CD4-positive, alpha-beta memory T cell (primary cell): ENCODE measurements at regions not wholly inside any gene's neighbourhood (a gene's known extent, or its start where the extent isn't known, plus 50 kb on each side); places are given as distances from the start of the nearest gene placed in this dataset.

ENCODE experiments used
- CTCF ChIA-PET: fragments of 350-600 bp; sonication (Branson Sonifier 250); formaldehyde crosslinking; loops from one replicate; lab custom pipeline; 2021; ENCODE audit warnings: inconsistent platforms; ENCODE audit not compliant: partially characterized antibody; lab: Charles Lee
- POLR2A ChIA-PET: fragments of 350-600 bp; sonication (Branson Sonifier 250); formaldehyde crosslinking; loops from one replicate; lab custom pipeline; 2021; ENCODE audit not compliant: partially characterized antibody; lab: Charles Lee
- DNase-seq, 5 donors: peaks; one replicate each; pipeline versions ENCODE4 v3.0.0 to v3.0.0-alpha.2; 2020 to 2022; ENCODE audit warnings: mixed read lengths in 1 of 5
- H3K27ac ChIP-seq: one replicate; pipeline ENCODE4 v1.7.0; 2013; ENCODE audit warnings: low read depth, low read length
- H3K27me3 ChIP-seq: 2 replicates; pipeline ENCODE4 v1.7.0; 2013; ENCODE audit warnings: mild to moderate bottlenecking, low read length, moderate library complexity; ENCODE audit not compliant: insufficient read depth
- H3K36me3 ChIP-seq: 2 replicates; pipeline ENCODE4 v1.7.0; 2013; ENCODE audit warnings: mild to moderate bottlenecking, low read length, moderate library complexity; ENCODE audit not compliant: insufficient read depth
- H3K4me1 ChIP-seq: 2 replicates; pipeline ENCODE4 v1.7.0; 2013; ENCODE audit warnings: mild to moderate bottlenecking, low read length, moderate library complexity; ENCODE audit not compliant: insufficient read depth
- H3K4me3 ChIP-seq, 2 donors: one replicate each; pipeline ENCODE4 v1.7.0; 2013; ENCODE audit warnings: low read length in 2 of 2, mild to moderate bottlenecking in 1 of 2
- H3K9me3 ChIP-seq, 2 donors: one replicate each; pipeline ENCODE4 v1.7.0; 2013; ENCODE audit warnings: low read length in 2 of 2, control low read depth in 1 of 2; ENCODE audit not compliant: control insufficient read depth in 1 of 2
- H3K27ac Mint-ChIP-seq, 7 donors: one replicate each; pipeline ENCODE4 v1.8.0; 2020 to 2021; ENCODE audit warnings: mixed read lengths in 7 of 7, mild to moderate bottlenecking in 6 of 7, inconsistent platforms in 3 of 7, moderate library complexity in 3 of 7
- H3K27me3 Mint-ChIP-seq, 2 donors: one replicate each; pipeline ENCODE4 v1.8.0; 2020 to 2021; ENCODE audit warnings: mixed read lengths in 2 of 2
- H3K36me3 Mint-ChIP-seq, 2 donors: one replicate each; pipeline ENCODE4 v1.8.0; 2020 to 2021; ENCODE audit warnings: mixed read lengths in 2 of 2, inconsistent platforms in 1 of 2, mild to moderate bottlenecking in 1 of 2
- H3K4me1 Mint-ChIP-seq, 4 donors: one replicate each; pipeline ENCODE4 v1.8.0; 2020 to 2021; ENCODE audit warnings: mixed read lengths in 4 of 4, mild to moderate bottlenecking in 1 of 4
- H3K4me3 Mint-ChIP-seq, 8 donors: one replicate each; pipeline ENCODE4 v1.8.0; 2020 to 2021; ENCODE audit warnings: mixed read lengths in 8 of 8, mild to moderate bottlenecking in 7 of 8, moderate library complexity in 6 of 8, inconsistent platforms in 3 of 8
- H3K9me3 Mint-ChIP-seq, 8 donors: one replicate each; pipeline ENCODE4 v1.8.0; 2020 to 2021; ENCODE audit warnings: mixed read lengths in 8 of 8, mild to moderate bottlenecking in 5 of 8, inconsistent platforms in 3 of 8, moderate library complexity in 1 of 8
- intact Hi-C: fragments of 100-400 bp; cut with micrococcal nuclease; formaldehyde crosslinking; loops from one replicate; pipeline ENCODE4 v1.15.1; 2023

DNA sequence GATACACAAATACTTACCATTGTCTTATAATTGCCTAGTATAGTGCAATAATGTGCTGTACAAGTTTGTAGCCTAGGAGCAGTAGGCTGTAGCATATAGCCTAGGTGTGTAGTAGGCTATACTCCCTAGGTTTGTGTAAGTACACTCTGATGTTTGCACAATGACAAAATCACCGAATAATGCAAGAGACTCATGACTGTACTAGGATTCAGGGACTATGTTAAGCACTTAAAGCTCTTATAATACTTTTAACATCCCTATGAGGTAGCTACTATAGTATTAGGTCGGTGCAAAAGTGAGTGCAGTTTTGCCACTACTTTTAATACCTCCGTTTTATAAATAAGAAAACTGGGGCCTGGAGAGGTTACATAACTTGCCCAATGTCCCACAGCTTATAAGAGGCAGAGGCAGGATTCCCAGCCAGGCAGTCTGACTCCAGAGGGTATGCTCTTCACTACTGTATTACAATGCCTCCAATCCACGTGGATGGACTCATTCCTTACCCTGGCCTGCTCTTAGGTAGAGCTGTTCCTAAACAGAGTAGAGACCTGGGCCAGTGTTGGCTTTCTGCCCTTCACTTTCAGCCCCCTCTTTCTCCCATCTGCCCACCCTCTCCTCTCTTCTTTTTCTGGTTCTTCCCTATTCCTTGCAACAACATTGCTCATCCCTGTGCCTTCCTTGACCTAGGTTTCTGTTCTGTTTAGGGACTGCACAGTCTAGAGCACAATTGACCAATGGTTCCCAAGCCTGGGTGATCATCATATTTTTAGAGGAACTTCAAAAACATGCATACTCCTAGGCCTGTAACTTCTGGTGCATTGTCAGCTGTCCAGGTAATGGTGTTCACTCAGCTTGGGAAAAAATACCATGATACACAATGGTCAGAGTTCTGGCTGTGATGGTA, 114.0 kb downstream of the CARTPT start:
- Mint-ChIP-seq H3K36me3 (no peaks in the 10 kb centered on the region), H3K4me1 (peaks cover 0 to 6% (median 0%) of the 10 kb centered on the region in 4 donors), H3K27ac (no peak overlapping the region), H3K27me3 (peaks cover 0 to 2% of the 10 kb centered on the region in 2 donors), H3K9me3 (peaks cover 0 to 12% (median 7%) of the 10 kb centered on the region in 8 donors), H3K4me3 (no peak overlapping the region)
- Histone ChIP-seq H3K9me3 (no peaks in the 10 kb centered on the region), H3K27ac (no peak overlapping the region), H3K36me3 (no peaks in the 10 kb centered on the region), H3K4me3 (no peak overlapping the region), H3K27me3 (no peaks in the 10 kb centered on the region), H3K4me1 (no peaks in the 10 kb centered on the region)
- ChIA-PET CTCF (no interaction called here), POLR2A (no interaction called here)
- intact Hi-C loops: no loop called here
- DNase-seq: no peak

DNA sequence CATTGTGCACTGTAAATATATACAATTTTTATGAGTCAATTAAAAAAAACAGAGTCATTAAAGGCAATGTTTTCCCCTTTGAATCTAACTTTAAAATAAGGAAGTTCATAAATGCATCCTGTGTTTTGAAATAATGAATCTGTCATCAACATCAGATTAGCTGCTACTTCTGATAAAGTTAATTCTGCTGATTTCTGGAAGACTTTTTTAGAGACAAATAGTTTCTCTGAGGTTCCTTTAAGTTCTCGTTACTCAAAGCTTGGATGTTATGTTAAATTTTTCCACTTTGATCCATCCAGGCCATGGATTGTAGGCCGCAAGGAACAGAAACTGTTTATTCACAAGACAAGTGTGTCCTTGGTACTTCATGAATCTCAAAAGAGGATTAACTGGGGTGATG, 115.5 kb downstream of the CARTPT start:
- intact Hi-C loops: no loop called here
- Mint-ChIP-seq H3K36me3 (no peaks in the 10 kb centered on the region), H3K4me3 (no peak overlapping the region), H3K27me3 (peaks cover 0 to 2% of the 10 kb centered on the region in 2 donors), H3K27ac (no peak overlapping the region), H3K9me3 (peaks cover 0 to 6% (median under 1%) of the 10 kb centered on the region in 8 donors), H3K4me1 (no peaks in the 10 kb centered on the region)
- no peaks in the 10 kb centered on the region for H3K36me3 ChIP-seq
- no peaks in the 10 kb centered on the region for H3K9me3 ChIP-seq
- POLR2A ChIA-PET: no interaction called here
- H3K4me1 ChIP-seq: no peaks in the 10 kb centered on the region
- H3K27ac ChIP-seq: no peak overlapping the region
- CTCF ChIA-PET: no interaction called here
- H3K4me3 ChIP-seq: no peak overlapping the region
- no peaks in the 10 kb centered on the region for H3K27me3 ChIP-seq
- no peak for DNase-seq

DNA sequence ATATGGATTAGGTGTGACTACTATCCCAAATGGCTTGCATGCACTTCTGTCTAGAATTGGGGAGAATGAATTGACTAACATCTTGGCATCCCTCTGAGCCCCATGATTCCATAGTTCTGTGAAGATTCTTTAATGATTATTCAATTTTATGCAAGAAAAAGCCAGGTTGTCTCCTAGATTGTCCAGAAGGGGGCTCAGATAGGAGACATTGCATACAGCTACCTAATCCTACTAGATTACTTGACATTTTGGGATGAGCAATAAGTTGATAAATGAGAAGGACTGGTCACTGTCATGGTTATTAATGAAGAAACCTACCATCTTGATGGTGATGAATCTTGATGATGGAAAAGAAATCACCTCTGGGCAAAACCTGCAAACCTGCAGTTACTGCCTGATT, 117.0 kb downstream of the CARTPT start:
- POLR2A ChIA-PET: no interaction called here
- Mint-ChIP-seq H3K4me1 (no peaks in the 10 kb centered on the region), H3K27me3 (peaks cover 0 to 2% of the 10 kb centered on the region in 2 donors), H3K36me3 (no peaks in the 10 kb centered on the region), H3K9me3 (peaks cover 0 to 2% (median 0%) of the 10 kb centered on the region in 8 donors), H3K27ac (no peak overlapping the region), H3K4me3 (no peak overlapping the region)
- Histone ChIP-seq H3K27me3 (no peaks in the 10 kb centered on the region), H3K36me3 (no peaks in the 10 kb centered on the region), H3K4me1 (no peaks in the 10 kb centered on the region), H3K4me3 (no peak overlapping the region), H3K9me3 (no peaks in the 10 kb centered on the region), H3K27ac (no peak overlapping the region)
- intact Hi-C loops: no loop called here
- CTCF ChIA-PET: interaction anchor here (1.0 kb wide), 1 partner anchor 10 kb away, joined by 4 read pairs; no protein-coding TSS in a partner anchor
- DNase-seq: no peak

DNA sequence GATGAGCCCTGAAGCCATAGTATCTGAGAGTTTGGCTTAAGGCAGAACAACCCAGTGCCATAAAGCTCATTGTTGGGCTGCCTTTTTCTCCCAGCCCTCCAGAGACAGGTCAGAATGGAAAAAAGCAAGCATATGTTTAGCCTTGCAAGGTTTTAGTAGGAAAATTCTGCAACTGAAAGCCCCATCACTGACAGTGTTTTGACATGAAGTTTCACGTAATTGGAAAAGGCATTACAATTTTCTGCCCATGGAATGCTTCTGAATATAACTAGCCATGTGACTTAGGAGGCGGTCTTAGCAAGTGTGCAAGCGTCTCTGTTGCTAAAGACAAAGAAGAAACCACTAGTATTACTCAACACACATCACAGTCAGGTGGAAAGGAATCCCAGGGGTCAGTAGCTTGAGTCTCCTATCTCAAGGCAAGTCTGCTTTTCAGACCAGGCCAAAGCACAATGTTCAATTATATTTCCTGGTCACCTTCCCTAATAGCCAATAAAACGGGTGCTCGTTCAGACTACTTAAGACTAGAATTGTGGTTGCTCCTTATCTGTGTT, 117.6 kb downstream of the CARTPT start:
- Histone ChIP-seq H3K27me3 (no peaks in the 10 kb centered on the region), H3K4me3 (no peak overlapping the region), H3K36me3 (no peaks in the 10 kb centered on the region), H3K9me3 (no peaks in the 10 kb centered on the region), H3K27ac (no peak overlapping the region), H3K4me1 (no peaks in the 10 kb centered on the region)
- Mint-ChIP-seq H3K27ac (no peak overlapping the region), H3K4me3 (no peak overlapping the region), H3K27me3 (peaks cover 0 to 2% of the 10 kb centered on the region in 2 donors), H3K36me3 (no peaks in the 10 kb centered on the region), H3K9me3 (peaks cover 0 to 2% (median 0%) of the 10 kb centered on the region in 8 donors), H3K4me1 (no peaks in the 10 kb centered on the region)
- intact Hi-C loops: no loop called here
- no peak for DNase-seq
- ChIA-PET CTCF (interaction anchor here (1.0 kb wide), 1 partner anchor 10 kb away, joined by 4 read pairs; no protein-coding TSS in a partner anchor), POLR2A (no interaction called here)

DNA sequence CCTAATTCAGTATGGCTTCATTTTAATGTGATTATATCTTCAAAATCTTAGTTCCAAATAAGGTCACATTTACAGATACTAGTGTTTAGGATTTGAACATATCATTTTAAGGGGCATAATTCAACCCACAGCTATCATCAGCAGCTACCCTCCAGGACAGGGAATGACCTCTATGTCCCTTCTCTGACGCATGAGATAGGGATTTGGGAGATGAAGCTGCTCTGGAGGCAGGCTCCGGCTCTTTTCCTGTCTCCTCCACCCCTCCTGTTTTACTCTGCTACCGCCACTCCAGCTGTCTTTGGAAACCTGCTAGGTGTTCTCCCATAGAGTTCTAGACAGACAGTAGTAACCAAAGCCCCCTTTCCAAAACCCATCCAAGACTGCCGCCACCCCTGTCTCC, 119.2 kb downstream of the CARTPT start:
- POLR2A ChIA-PET: no interaction called here

DNA sequence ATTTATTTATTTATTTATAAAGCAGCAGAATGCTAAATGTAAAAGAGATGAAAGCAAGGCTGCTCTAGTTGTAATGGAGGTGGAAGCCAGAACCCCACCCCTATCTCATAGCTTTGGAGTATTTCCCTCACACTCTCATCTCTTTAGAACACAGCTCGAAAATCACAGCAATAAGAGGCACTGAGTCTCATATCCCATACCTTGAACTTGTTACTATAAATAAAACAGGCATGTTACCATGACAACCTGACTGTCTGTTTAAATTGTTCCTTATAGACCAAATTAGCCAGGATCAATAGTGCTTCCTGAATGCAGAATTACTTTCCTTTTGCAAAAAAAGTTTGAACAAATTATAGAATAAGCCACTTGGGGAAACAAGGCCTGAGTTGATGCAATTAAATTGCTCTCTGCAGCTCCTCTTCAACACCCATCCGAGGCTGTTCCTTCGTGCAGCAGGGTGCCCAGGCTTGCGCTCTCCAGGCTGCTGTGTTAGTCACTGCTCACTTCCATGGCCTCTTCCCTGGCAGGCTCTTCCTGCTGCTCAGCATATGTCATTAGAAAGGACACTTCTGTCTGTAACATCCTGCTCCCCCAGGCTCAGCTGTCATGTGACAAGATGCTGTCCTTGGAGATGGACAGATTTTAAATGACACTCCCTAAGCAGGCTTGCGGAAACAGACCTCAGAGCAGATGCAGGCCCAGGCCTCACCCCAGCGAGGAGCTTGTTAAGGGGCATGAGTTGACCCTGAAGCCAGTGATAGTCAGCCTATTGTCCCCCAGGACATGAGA, 120.2 kb downstream of the CARTPT start:
- Histone ChIP-seq H3K27me3 (no peaks in the 10 kb centered on the region), H3K27ac (no peak overlapping the region), H3K36me3 (no peaks in the 10 kb centered on the region), H3K9me3 (no peaks in the 10 kb centered on the region), H3K4me3 (no peak overlapping the region), H3K4me1 (no peaks in the 10 kb centered on the region)
- no peaks in the 10 kb centered on the region for H3K36me3 Mint-ChIP-seq
- intact Hi-C loops: no loop called here
- CTCF ChIA-PET: no interaction called here
- H3K4me3 Mint-ChIP-seq: no peak overlapping the region
- no peak overlapping the region for H3K27ac Mint-ChIP-seq
- peaks cover 0 to 2% of the 10 kb centered on the region in 2 donors for H3K27me3 Mint-ChIP-seq
- no peak for DNase-seq
- no peaks in the 10 kb centered on the region for H3K4me1 Mint-ChIP-seq
- POLR2A ChIA-PET: no interaction called here
- H3K9me3 Mint-ChIP-seq: peaks cover 0 to 2% (median 0%) of the 10 kb centered on the region in 8 donors

More for the DNA sequence above, 119.2 kb downstream of the CARTPT start:
- no peak overlapping the region for H3K27ac ChIP-seq
- H3K4me1 Mint-ChIP-seq: no peaks in the 10 kb centered on the region
- H3K4me3 ChIP-seq: no peak overlapping the region
- peaks cover 0 to 2% of the 10 kb centered on the region in 2 donors for H3K27me3 Mint-ChIP-seq
- no peaks in the 10 kb centered on the region for H3K9me3 ChIP-seq
- CTCF ChIA-PET: no interaction called here
- H3K36me3 Mint-ChIP-seq: no peaks in the 10 kb centered on the region
- no peaks in the 10 kb centered on the region for H3K27me3 ChIP-seq
- H3K4me1 ChIP-seq: no peaks in the 10 kb centered on the region
- intact Hi-C loops: no loop called here
- no peak overlapping the region for H3K27ac Mint-ChIP-seq
- H3K4me3 Mint-ChIP-seq: no peak overlapping the region
- peaks cover 0 to 2% (median 0%) of the 10 kb centered on the region in 8 donors for H3K9me3 Mint-ChIP-seq
- DNase-seq: no peak
- no peaks in the 10 kb centered on the region for H3K36me3 ChIP-seq

DNA sequence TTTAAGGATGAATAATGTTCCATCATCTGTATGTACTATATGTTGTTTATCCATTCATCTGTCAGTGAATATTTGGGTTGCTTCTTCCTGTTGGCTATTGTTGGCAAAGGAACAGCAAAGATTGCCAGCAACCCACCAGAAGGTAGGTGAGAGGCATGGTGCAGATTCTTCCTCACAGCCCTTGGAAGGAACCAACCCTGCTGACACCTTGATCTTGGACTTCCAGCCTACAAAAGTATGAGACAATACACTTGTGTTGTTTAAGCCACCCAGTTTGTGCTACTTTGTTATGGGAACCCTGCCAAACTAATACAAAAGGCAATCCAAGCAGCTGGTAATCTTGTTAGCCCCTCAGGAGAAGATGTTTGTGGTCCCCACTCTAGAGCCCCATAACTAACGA, 122.0 kb downstream of the CARTPT start:
- Mint-ChIP-seq H3K27me3 (peaks cover 0 to 3% of the 10 kb centered on the region in 2 donors), H3K4me1 (no peaks in the 10 kb centered on the region), H3K36me3 (no peaks in the 10 kb centered on the region), H3K27ac (no peak overlapping the region), H3K4me3 (no peak overlapping the region), H3K9me3 (peaks cover 0 to 2% (median 0%) of the 10 kb centered on the region in 8 donors)
- no peaks in the 10 kb centered on the region for H3K27me3 ChIP-seq
- H3K27ac ChIP-seq: no peak overlapping the region
- H3K4me3 ChIP-seq: no peak overlapping the region
- H3K9me3 ChIP-seq: no peaks in the 10 kb centered on the region
- CTCF ChIA-PET: no interaction called here
- POLR2A ChIA-PET: no interaction called here
- no peaks in the 10 kb centered on the region for H3K36me3 ChIP-seq
- intact Hi-C loops: no loop called here
- no peak for DNase-seq
- no peaks in the 10 kb centered on the region for H3K4me1 ChIP-seq
